Ovary (tissue), 7 donors: ENCODE measurements at regions not wholly inside any gene's neighbourhood (a gene's known extent, or its start where the extent isn't known, plus 50 kb on each side); places are given as distances from the start of the nearest gene placed in this dataset.

ENCODE experiments used
- DNase-seq, 5 donors: peaks; one replicate each; pipeline ENCODE4 v3.0.0-alpha.2; 2019 to 2020
- H3K27ac ChIP-seq, 2 donors: fragments of 200-600 bp; one replicate each; pipeline versions ENCODE4 v1.5.1 to v1.8.0; 2019 to 2022
- H3K27me3 ChIP-seq: fragments of 200-600 bp; one replicate; pipeline ENCODE4 v1.8.0; 2022
- H3K36me3 ChIP-seq: fragments of 200-600 bp; sonication (generic); one replicate; pipeline ENCODE4 v1.5.1; 2019
- H3K4me1 ChIP-seq: one replicate; pipeline ENCODE4 v1.8.1; 2013; ENCODE audit warnings: mild to moderate bottlenecking, moderate library complexity; ENCODE audit not compliant: insufficient read depth
- H3K4me3 ChIP-seq: fragments of 200-600 bp; sonication (generic); one replicate; pipeline ENCODE4 v1.5.1; 2017
- H3K9me3 ChIP-seq, 2 donors: fragments of 200-600 bp in 1 of 2; sonication (generic) in 1 of 2; one replicate each; pipeline versions ENCODE4 v1.5.1 to v1.8.1; 2013 to 2019; ENCODE audit warnings: mild to moderate bottlenecking in 1 of 2, moderate library complexity in 1 of 2
- CTCF ChIP-seq, 3 donors: fragments of 450-650 bp in 2 of 3; fragments of 200-600 bp in 1 of 3; IDR thresholded peaks; one replicate each; pipeline versions ENCODE4 v1.5.1 to v1.8.0; 2016 to 2022; ENCODE audit warnings: antibody characterized with exemption in 3 of 3, mild to moderate bottlenecking in 1 of 3
- EP300 ChIP-seq: sonication (generic); formaldehyde crosslinking; IDR thresholded peaks from one replicate; pipeline ENCODE4 v1.6.1; 2017; ENCODE audit warnings: antibody characterized with exemption
- POLR2A ChIP-seq: fragments of 450-650 bp; IDR thresholded peaks from one replicate; pipeline ENCODE4 v1.6.1; 2017; ENCODE audit warnings: antibody characterized with exemption, mild to moderate bottlenecking, moderate library complexity
- WGBS, 3 donors: extraction: QIAGEN DNeasy Blood & Tissue Kit in 1 of 3; methylation state at CpG; one replicate each; pipeline versions ENCODE4 v1.1.5 to v1.1.7; 2013 to 2017; 5-methylcytosine and 5-hydroxymethylcytosine counted together
- intact Hi-C, 4 donors: fragments of 100-400 bp; cut with DNase I; formaldehyde crosslinking; loops; one replicate each; pipeline versions ENCODE4 v1.11.0 to v1.15.1; 2022 to 2023
- donor health status: DM: no; HTN: no; CAD: no; lungs with moderate emphysema.
- donor health status: DM: no; HTN: no; CAD: no.
- donor health status: Bipolar disorder and iron deficiency.
- donor health status: DM: no; HTN: no; CAD: no.
- donor health status: DM: yes; HTN: yes; CAD: no.

- intact Hi-C loops, result no loop called here
- no peaks in the 10 kb centered on the region for H3K9me3 ChIP-seq
- 59 to 69% (median 63%) methylated on average over 4 of the region's 4 CpGs for WGBS, 3 donors
- no peak overlapping the region for H3K4me3 ChIP-seq
- no peak overlapping the region for H3K27ac ChIP-seq
- H3K4me1 ChIP-seq, result peaks cover 1% of the 10 kb centered on the region
- H3K27me3 ChIP-seq, result no peaks in the 10 kb centered on the region
- TF ChIP-seq CTCF (IDR thresholded peaks at IDR 0.05) (no peak), EP300 (no peak), POLR2A (no peak)
- no peaks in the 10 kb centered on the region for H3K36me3 ChIP-seq
- DNase-seq, result no peak
Observed at GRCh38 chr4:23706972-23707651, 182.7 kb downstream of the PPARGC1A start.

- 93 to 97% (median 94%) methylated on average over 4 of the region's 4 CpGs for WGBS, 3 donors
Observed at GRCh38 chr4:23700197-23700596, 189.7 kb downstream of the PPARGC1A start.

GRCh38 chr4:23697722-23698121, 192.1 kb downstream of the PPARGC1A start:
- DNase-seq, result no peak
- H3K36me3 ChIP-seq, result no peaks in the 10 kb centered on the region
- intact Hi-C loops, result no loop called here
- no peaks in the 10 kb centered on the region for H3K4me1 ChIP-seq
- no peaks in the 10 kb centered on the region for H3K27me3 ChIP-seq
- WGBS, 3 donors, result 66 to 77% (median 76%) methylated on average over 3 of the region's 3 CpGs
- H3K27ac ChIP-seq, result no peak overlapping the region
- TF ChIP-seq EP300 (no peak), POLR2A (no peak)
- no peak overlapping the region for H3K4me3 ChIP-seq
- no peaks in the 10 kb centered on the region for H3K9me3 ChIP-seq

More at GRCh38 chr4:23700197-23700596, 189.7 kb downstream of the PPARGC1A start:
- DNase-seq, result no peak
- Histone ChIP-seq H3K4me1 (no peaks in the 10 kb centered on the region), H3K27ac (no peak overlapping the region), H3K36me3 (no peaks in the 10 kb centered on the region), H3K9me3 (no peaks in the 10 kb centered on the region), H3K27me3 (no peaks in the 10 kb centered on the region), H3K4me3 (no peak overlapping the region)
- no peak for TF ChIP-seq EP300
- TF ChIP-seq POLR2A, result no peak
- no peak for TF ChIP-seq CTCF (IDR thresholded peaks at IDR 0.05)
- intact Hi-C loops, result no loop called here

- H3K27me3 ChIP-seq, result no peaks in the 10 kb centered on the region
- H3K9me3 ChIP-seq, result no peaks in the 10 kb centered on the region
- intact Hi-C loops, result no loop called here
- H3K36me3 ChIP-seq, result no peaks in the 10 kb centered on the region
- 75 to 88% (median 81%) methylated on average over 1 of the region's 1 CpG for WGBS, 3 donors
- H3K27ac ChIP-seq, result no peak overlapping the region
- DNase-seq, result no peak
- no peak overlapping the region for H3K4me3 ChIP-seq
- H3K4me1 ChIP-seq, result no peaks in the 10 kb centered on the region
- TF ChIP-seq CTCF (IDR thresholded peaks at IDR 0.05) (no peak), EP300 (no peak), POLR2A (no peak)
Observed at GRCh38 chr4:23697001-23697528, 192.8 kb downstream of the PPARGC1A start.

- Histone ChIP-seq H3K4me1 (no peaks in the 10 kb centered on the region), H3K27me3 (no peaks in the 10 kb centered on the region), H3K9me3 (no peaks in the 10 kb centered on the region), H3K27ac (no peak overlapping the region), H3K36me3 (no peaks in the 10 kb centered on the region), H3K4me3 (no peak overlapping the region)
- 93 to 95% (median 95%) methylated on average over 3 of the region's 3 CpGs for WGBS, 3 donors
- no peak for TF ChIP-seq CTCF (IDR thresholded peaks at IDR 0.05)
- TF ChIP-seq EP300, result no peak
- no peak for TF ChIP-seq POLR2A
- no peak for DNase-seq
- intact Hi-C loops, result no loop called here
Observed at GRCh38 chr4:23686169-23686897, 203.5 kb downstream of the PPARGC1A start.
